ENCODE measurements at regions not wholly inside any gene's neighbourhood (a gene's known extent, or its start where the extent isn't known, plus 50 kb on each side); places are given as distances from the start of the nearest gene placed in this dataset.

GRCh38 chr1:234921266-234922062 is 207.2 kb downstream of the TOMM20 start:
- no peak for TF ChIP-seq POLR2A (IDR thresholded peaks at IDR 0.05; ENCODE audit: low read depth, low read length)
- TF ChIP-seq TAF1 (IDR thresholded peaks at IDR 0.05; ENCODE audit: low read depth, low read length): no peak
- no peak for TF ChIP-seq POLR2AphosphoS5 (IDR thresholded peaks at IDR 0.05; ENCODE audit: low read depth, low read length)
- TF ChIP-seq POU2F2 (IDR thresholded peaks at IDR 0.05; ENCODE audit: low read depth, low read length): no peak
- no peak for TF ChIP-seq PAX5 (IDR thresholded peaks at IDR 0.05; ENCODE audit: insufficient read depth, low read length, severe bottlenecking)
